ENCODE measurements at regions not wholly inside any gene's neighbourhood (a gene's known extent, or its start where the extent isn't known, plus 50 kb on each side); places are given as distances from the start of the nearest gene placed in this dataset.

DNA sequence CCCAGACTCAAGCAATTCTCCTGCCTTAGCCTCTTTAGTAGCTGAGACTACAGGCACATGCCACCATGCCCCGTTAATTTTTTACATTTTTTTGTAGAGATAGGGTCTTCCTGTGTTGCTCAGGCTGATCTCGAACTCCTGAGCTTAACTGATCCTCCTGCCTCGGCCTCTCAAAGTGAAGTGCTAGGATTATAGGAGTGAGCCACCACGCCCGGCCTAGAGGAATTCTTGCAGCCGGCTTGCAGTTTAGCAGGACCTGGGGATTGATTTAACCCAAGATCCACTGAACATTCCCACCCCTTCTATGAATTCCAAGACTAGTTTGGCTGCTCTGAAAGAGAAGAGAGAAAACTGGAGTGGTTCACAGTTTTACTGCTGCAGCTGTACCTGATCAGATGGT is 63.3 kb upstream of the TNRC6B start:
- no peaks in the 10 kb centered on the region for H3K36me3 ChIP-seq (ENCODE audit: low read depth, missing control alignments)
- no peaks in the 10 kb centered on the region for H3K27me3 ChIP-seq
- H3K9me3 ChIP-seq = no peaks in the 10 kb centered on the region
- WGBS, 2 donors = 51 to 52% methylated on average over 6 of the region's 6 CpGs
- H3K4me3 ChIP-seq = no peak overlapping the region
- peaks cover 4% of the 10 kb centered on the region for H3K4me1 ChIP-seq
- TF ChIP-seq, protein P1, sequence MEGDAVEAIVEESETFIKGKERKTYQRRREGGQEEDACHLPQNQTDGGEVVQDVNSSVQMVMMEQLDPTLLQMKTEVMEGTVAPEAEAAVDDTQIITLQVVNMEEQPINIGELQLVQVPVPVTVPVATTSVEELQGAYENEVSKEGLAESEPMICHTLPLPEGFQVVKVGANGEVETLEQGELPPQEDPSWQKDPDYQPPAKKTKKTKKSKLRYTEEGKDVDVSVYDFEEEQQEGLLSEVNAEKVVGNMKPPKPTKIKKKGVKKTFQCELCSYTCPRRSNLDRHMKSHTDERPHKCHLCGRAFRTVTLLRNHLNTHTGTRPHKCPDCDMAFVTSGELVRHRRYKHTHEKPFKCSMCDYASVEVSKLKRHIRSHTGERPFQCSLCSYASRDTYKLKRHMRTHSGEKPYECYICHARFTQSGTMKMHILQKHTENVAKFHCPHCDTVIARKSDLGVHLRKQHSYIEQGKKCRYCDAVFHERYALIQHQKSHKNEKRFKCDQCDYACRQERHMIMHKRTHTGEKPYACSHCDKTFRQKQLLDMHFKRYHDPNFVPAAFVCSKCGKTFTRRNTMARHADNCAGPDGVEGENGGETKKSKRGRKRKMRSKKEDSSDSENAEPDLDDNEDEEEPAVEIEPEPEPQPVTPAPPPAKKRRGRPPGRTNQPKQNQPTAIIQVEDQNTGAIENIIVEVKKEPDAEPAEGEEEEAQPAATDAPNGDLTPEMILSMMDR (IDR thresholded peaks at IDR 0.05) = no peak
- no peak for TF ChIP-seq POLR2A (IDR thresholded peaks at IDR 0.05)
- no peak for DNase-seq
- no peak overlapping the region for H3K27ac ChIP-seq
- intact Hi-C loops (cut with DNase I; ENCODE audit: low total_unique reads) = no loop called here

DNA sequence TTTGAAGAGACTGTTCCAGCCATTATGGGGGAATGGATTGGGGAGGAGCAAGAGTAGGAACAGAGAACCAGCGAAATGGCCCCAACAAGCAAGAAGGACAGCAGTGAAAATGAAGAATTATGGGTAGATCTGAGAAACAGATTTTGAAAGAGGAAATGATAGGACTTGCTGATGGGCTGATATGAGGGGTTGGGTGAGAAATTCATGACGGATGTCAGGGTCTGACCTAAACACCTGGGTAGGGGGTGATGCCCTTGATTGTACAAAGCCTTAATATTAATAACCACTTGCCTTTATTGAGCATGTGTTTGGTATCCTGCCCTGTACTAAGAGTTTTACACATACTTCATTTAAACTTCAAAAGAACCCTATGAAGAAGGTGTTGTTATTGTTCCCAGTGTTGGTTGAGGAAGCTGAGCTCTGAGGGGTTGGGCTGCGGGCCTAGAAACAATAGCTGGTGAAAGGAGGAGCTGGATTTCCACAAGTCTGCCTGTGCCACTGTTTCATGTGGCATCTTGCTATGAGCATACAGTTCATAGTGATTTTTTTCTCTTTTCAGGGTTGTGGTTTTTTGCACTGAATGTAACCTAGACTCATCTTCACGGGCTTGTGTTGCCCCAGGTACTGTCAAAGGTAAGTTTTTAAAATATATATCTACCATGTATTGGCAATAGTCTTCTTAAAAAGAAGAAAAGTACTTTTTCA is 61.1 kb upstream of the TNRC6B start:
- Histone ChIP-seq H3K9me3 (no peaks in the 10 kb centered on the region), H3K4me1 (peaks cover 16% of the 10 kb centered on the region), H3K4me3 (no peak overlapping the region), H3K36me3 (ENCODE audit: low read depth, missing control alignments) (no peaks in the 10 kb centered on the region), H3K27me3 (no peaks in the 10 kb centered on the region), H3K27ac (no peak overlapping the region)
- 88 to 91% methylated on average over 4 of the region's 4 CpGs for WGBS, 2 donors
- TF ChIP-seq POLR2A (IDR thresholded peaks at IDR 0.05) = no peak
- TF ChIP-seq, protein P1 (IDR thresholded peaks at IDR 0.05) = no peak
- no peak for DNase-seq
- intact Hi-C loops (cut with DNase I; ENCODE audit: low total_unique reads) = no loop called here

DNA sequence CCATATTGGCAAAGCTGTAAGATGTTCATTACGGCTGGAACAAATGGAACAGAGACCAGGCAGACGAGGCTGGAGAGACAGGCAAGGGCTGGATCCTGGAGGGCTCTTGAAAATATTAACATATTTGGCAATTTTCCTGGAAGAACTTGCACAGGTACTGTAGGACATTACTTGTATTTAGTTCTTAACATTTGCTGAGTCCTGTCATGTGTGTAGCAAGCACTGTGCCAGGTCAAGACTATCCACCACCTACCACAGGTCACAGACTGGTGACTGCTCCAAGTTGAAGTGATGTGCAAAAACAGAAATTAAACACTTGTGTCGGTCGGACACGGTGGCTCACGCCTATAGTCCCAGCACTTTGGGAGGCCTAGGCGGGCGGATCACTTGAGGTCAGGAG is 58.7 kb upstream of the TNRC6B start:
- intact Hi-C loops (cut with DNase I; ENCODE audit: low total_unique reads) = no loop called here

DNA sequence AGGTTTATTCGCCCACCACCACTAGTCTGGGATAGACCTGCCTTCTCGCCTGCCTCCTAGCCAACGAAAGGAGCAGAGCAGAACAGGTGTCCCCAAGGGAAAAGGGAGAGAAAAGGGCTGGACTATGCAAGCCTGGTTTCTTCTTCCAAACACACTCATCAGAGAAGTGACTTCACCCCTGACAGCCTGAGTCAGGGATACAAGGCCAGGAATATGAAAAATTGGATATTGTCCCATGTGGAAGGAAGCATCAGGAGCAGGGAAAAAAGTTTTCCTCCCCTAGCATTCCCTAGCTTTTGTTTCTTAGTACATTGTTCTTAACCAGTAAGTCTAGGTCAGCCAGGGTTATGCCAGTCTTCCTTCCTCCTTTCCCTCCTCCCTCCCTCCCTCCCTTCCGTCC is 56.9 kb upstream of the TNRC6B start:
- Histone ChIP-seq H3K4me3 (no peak overlapping the region), H3K4me1 (peaks cover 22% of the 10 kb centered on the region), H3K27ac (no peak overlapping the region), H3K36me3 (ENCODE audit: low read depth, missing control alignments) (no peaks in the 10 kb centered on the region), H3K9me3 (no peaks in the 10 kb centered on the region), H3K27me3 (no peaks in the 10 kb centered on the region)
- TF ChIP-seq, protein P1 (IDR thresholded peaks at IDR 0.05) = no peak
- no peak for TF ChIP-seq POLR2A (IDR thresholded peaks at IDR 0.05)
- WGBS, 2 donors = 73 to 75% methylated on average over 4 of the region's 4 CpGs
- DNase-seq = no peak
- intact Hi-C loops (cut with DNase I; ENCODE audit: low total_unique reads) = no loop called here

More for the DNA sequence above, 58.7 kb upstream of the TNRC6B start:
- Histone ChIP-seq H3K27ac (no peak overlapping the region), H3K9me3 (no peaks in the 10 kb centered on the region), H3K4me3 (no peak overlapping the region), H3K36me3 (ENCODE audit: low read depth, missing control alignments) (no peaks in the 10 kb centered on the region), H3K4me1 (peaks cover 26% of the 10 kb centered on the region), H3K27me3 (no peaks in the 10 kb centered on the region)
- no peak for DNase-seq
- WGBS, 2 donors = 91 to 94% methylated on average over 8 of the region's 8 CpGs
- TF ChIP-seq POLR2A (IDR thresholded peaks at IDR 0.05) = no peak
- TF ChIP-seq, protein P1 (IDR thresholded peaks at IDR 0.05) = no peak

DNA sequence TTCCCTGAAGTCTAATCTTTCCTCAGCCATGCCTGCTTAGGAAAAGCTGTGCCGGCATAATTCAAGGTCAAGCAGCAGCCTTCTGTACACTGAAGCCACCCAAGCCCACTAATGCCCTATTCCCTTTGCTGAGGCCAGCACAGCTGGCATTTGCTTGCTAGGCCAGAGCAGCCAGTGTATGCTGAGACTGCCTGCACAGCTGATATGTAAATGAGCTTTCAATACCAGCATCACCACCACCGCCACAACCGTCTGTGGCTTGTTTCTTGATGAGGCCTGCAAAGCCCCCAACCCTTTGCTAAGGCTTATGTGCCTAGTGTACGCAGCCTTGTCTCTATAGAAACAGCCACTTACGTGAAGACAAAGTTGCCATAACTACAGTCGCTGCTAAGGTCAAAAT is 56.3 kb upstream of the TNRC6B start:
- H3K4me1 ChIP-seq = peaks cover 22% of the 10 kb centered on the region
- 67 to 83% methylated on average over 4 to 6 of the region's 6 CpGs for WGBS, 2 donors
- TF ChIP-seq, protein P1 (IDR thresholded peaks at IDR 0.05) = no peak
- TF ChIP-seq POLR2A (IDR thresholded peaks at IDR 0.05) = no peak
- no peak for DNase-seq
- no peak overlapping the region for H3K4me3 ChIP-seq
- no peaks in the 10 kb centered on the region for H3K27me3 ChIP-seq
- intact Hi-C loops (cut with DNase I; ENCODE audit: low total_unique reads) = no loop called here
- H3K27ac ChIP-seq = no peak overlapping the region
- H3K9me3 ChIP-seq = no peaks in the 10 kb centered on the region
- no peaks in the 10 kb centered on the region for H3K36me3 ChIP-seq (ENCODE audit: low read depth, missing control alignments)
